Esophagus squamous epithelium (tissue), 5 donors: ENCODE measurements at regions not wholly inside any gene's neighbourhood (a gene's known extent, or its start where the extent isn't known, plus 50 kb on each side); places are given as distances from the start of the nearest gene placed in this dataset.
"Not testable (repeated sequence)": the region's sequence is repeated elsewhere in the genome, so short reads cannot be mapped to it uniquely, and the experiment has no call there.

ENCODE experiments used
- DNase-seq: peaks from one replicate; lab custom pipeline; 2025; lab: John Stamatoyannopoulos, UW
- H3K27ac ChIP-seq, 4 donors: fragments of 200-600 bp; sonication (generic); one replicate each; pipeline ENCODE4 v1.5.1; 2016 to 2019; ENCODE audit warnings: mild to moderate bottlenecking in 1 of 4
- H3K27me3 ChIP-seq, 4 donors: fragments of 200-600 bp; sonication (generic); 1 replicate in 3 of 4; 2 replicates in 1 of 4; pipeline versions ENCODE4 v1.5.1 to v1.6.0; 2017 to 2021; ENCODE audit warnings: antibody characterized with exemption in 1 of 4
- H3K36me3 ChIP-seq, 3 donors: fragments of 200-600 bp; sonication (generic); one replicate each; pipeline ENCODE4 v1.5.1; 2016 to 2019
- H3K4me1 ChIP-seq, 3 donors: fragments of 200-600 bp; sonication (generic); one replicate each; pipeline ENCODE4 v1.5.1; 2017 to 2019
- H3K4me3 ChIP-seq, 4 donors: fragments of 200-600 bp; sonication (generic); 1 replicate in 3 of 4; 2 replicates in 1 of 4; pipeline ENCODE4 v1.5.1; 2016 to 2019; ENCODE audit warnings: mild to moderate bottlenecking in 2 of 4, moderate library complexity in 1 of 4
- H3K9me3 ChIP-seq, 3 donors: fragments of 200-600 bp; sonication (generic); one replicate each; pipeline ENCODE4 v1.5.1; 2016 to 2019
- POLR2A ChIP-seq, 4 donors: fragments of 450-650 bp; IDR thresholded peaks; one replicate each; pipeline ENCODE4 v1.6.1; 2017; ENCODE audit warnings: antibody characterized with exemption in 4 of 4, mild to moderate bottlenecking in 4 of 4, moderate library complexity in 3 of 4
- WGBS, 2 donors: methylation state at CpG; one replicate each; pipeline ENCODE4 v1.1.5; 2018; 5-methylcytosine and 5-hydroxymethylcytosine counted together
- intact Hi-C: fragments of 100-400 bp; cut with DNase I; formaldehyde crosslinking; loops from one replicate; pipeline ENCODE4 v1.15.0; 2022
- TF ChIP-seq, protein P1 (sequence below), 6 experiments: fragments of 450-650 bp in 4 of 6; fragments of 200-600 bp in 2 of 6; sonication (generic) in 2 of 6; IDR thresholded peaks; one replicate each; pipeline ENCODE4 v1.5.1; 2016 to 2019; ENCODE audit warnings: antibody characterized with exemption in 6 of 6, mild to moderate bottlenecking in 4 of 6, moderate library complexity in 4 of 6
- donor health status: DM: yes; HTN: yes; CAD: no.

DNA sequence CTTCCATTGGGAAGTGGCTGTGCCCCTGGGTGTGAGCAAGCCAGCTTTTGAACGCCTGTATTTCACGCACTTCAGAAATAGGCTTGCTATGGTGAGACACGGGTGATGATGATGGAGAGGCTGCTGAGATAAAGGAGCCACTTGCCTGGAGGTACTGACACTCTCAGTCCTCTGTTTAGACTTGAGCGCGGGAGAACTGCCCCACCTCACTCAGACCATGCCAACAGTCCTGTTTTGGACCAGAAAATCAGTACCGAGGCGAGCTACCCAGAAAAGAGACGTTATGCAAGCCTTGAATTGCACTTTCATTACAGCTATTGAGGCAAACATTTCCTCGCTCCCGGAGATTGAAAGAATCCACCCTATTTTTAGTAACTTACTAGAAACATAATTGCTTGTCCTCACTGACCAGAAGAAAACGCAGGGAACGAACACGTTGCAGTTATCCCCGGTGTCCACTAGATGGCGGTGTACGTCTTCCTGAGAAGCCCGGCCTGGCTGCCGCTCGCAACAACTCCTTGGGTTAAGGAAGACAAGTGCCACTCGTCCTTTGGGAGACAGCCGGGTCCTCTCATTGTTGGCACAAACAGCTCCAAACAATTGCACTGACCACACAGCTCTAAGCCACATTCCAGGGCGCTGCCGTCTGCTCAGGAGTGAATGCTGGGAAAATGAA, 142.4 kb downstream of the PSAT1 start:
- TF ChIP-seq, protein P1, sequence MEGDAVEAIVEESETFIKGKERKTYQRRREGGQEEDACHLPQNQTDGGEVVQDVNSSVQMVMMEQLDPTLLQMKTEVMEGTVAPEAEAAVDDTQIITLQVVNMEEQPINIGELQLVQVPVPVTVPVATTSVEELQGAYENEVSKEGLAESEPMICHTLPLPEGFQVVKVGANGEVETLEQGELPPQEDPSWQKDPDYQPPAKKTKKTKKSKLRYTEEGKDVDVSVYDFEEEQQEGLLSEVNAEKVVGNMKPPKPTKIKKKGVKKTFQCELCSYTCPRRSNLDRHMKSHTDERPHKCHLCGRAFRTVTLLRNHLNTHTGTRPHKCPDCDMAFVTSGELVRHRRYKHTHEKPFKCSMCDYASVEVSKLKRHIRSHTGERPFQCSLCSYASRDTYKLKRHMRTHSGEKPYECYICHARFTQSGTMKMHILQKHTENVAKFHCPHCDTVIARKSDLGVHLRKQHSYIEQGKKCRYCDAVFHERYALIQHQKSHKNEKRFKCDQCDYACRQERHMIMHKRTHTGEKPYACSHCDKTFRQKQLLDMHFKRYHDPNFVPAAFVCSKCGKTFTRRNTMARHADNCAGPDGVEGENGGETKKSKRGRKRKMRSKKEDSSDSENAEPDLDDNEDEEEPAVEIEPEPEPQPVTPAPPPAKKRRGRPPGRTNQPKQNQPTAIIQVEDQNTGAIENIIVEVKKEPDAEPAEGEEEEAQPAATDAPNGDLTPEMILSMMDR (IDR thresholded peaks at IDR 0.05) = peak; percentile 74 to 94 (median 86)
- TF ChIP-seq POLR2A (IDR thresholded peaks at IDR 0.05) = no peak
- 1 to 5% methylated on average over 13 to 23 of the region's 23 CpGs for WGBS, 2 donors
- no peak for DNase-seq
- H3K4me1 ChIP-seq = peaks cover 0 to 11% (median 6%) of the 10 kb centered on the region in 3 donors
- H3K36me3 ChIP-seq = no peaks in the 10 kb centered on the region
- peaks cover 0 to 25% (median 0%) of the 10 kb centered on the region in 4 donors for H3K27me3 ChIP-seq
- H3K4me3 ChIP-seq = peak overlapping the region in 1 of 4 donors; percentile 49
- peak overlapping the region in 1 of 4 donors; percentile 9 for H3K27ac ChIP-seq
- intact Hi-C loops = no loop called here
- H3K9me3 ChIP-seq = no peaks in the 10 kb centered on the region

DNA sequence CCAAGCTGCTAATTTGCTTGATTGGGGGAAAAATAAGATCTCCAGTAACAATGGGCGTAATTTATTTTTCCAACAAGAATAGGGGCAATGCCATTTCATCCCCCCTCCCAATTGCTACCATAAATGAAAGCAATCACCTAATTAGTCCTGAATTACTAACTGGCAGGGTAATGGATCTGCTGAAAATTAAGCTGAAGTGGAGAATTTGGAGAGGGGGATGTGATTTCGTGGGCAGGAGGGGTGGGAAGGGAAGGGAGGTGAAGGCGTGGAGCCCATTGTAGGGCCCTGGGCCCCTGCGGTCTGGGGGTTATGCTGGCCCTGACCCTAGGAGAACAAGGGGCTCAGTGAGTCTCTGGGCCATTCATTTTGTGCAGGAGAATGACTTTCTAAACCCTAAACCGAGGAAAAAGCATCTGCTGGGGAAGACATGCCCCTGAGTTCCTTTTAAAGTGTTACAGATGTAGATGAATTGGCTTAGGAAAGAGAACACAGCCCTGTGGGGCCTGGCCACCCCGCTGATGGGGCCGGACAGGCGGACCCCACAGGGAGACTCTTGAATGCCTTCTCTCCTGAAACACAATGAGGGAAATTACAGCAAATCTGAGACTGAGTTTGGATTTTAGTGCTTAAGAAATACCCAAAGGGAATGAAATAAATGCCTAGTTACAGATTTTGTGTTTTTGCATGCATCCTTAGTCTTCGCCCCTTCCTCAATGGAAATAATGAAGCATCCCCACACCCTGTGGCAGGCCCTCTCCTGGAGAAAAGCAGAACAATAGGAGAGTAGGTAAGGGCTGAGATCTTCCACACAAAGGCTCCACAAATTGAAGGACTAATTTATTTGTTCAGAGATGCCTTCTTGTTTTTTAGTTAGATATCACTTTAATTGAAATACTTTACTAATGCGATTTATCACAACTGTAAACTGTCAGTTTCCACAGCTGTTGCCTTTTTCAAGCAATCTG, 143.2 kb downstream of the PSAT1 start:
- intact Hi-C loops = no loop called here
- H3K4me3 ChIP-seq = peak overlapping the region in 1 of 4 donors; percentile 49
- TF ChIP-seq POLR2A (IDR thresholded peaks at IDR 0.05) = no peak
- TF ChIP-seq, protein P1 (IDR thresholded peaks at IDR 0.05) = no peak
- H3K27me3 ChIP-seq = peaks cover 0 to 25% (median 0%) of the 10 kb centered on the region in 4 donors
- H3K9me3 ChIP-seq = no peaks in the 10 kb centered on the region
- no peaks in the 10 kb centered on the region for H3K36me3 ChIP-seq
- H3K27ac ChIP-seq = no peak overlapping the region
- no peak for DNase-seq
- 71 to 78% methylated on average over 9 to 10 of the region's 10 CpGs for WGBS, 2 donors
- peaks cover 0 to 11% (median 6%) of the 10 kb centered on the region in 3 donors for H3K4me1 ChIP-seq

DNA sequence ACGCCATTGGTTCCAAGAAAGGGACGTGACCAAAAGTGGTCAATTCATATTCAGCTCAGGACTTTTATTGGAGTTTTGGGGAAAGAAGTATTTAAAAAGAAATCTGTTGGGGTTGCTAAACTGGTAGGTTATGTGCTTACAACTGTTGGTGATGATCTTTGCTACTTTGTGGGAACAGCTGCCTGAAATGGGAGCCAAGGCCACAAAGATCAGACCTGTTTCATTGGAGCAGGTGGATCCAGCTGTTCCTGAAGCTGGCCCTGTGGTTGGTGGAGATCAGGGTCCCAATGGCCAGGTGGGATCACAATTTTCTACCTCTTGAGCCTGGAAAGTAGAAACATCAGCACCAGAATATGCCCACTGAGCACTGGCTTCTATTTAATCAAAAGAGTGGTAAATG, 144.5 kb downstream of the PSAT1 start:
- no peaks in the 10 kb centered on the region for H3K9me3 ChIP-seq
- H3K4me1 ChIP-seq = peaks cover 0 to 11% (median 6%) of the 10 kb centered on the region in 3 donors
- H3K27ac ChIP-seq = no peak overlapping the region
- TF ChIP-seq, protein P1 (IDR thresholded peaks at IDR 0.05) = no peak
- TF ChIP-seq POLR2A (IDR thresholded peaks at IDR 0.05) = no peak
- peaks cover 0 to 24% (median 0%) of the 10 kb centered on the region in 4 donors for H3K27me3 ChIP-seq
- intact Hi-C loops = no loop called here
- no peaks in the 10 kb centered on the region for H3K36me3 ChIP-seq
- no peak for DNase-seq
- 84 to 91% methylated on average over 2 of the region's 2 CpGs for WGBS, 2 donors
- H3K4me3 ChIP-seq = no peak overlapping the region

DNA sequence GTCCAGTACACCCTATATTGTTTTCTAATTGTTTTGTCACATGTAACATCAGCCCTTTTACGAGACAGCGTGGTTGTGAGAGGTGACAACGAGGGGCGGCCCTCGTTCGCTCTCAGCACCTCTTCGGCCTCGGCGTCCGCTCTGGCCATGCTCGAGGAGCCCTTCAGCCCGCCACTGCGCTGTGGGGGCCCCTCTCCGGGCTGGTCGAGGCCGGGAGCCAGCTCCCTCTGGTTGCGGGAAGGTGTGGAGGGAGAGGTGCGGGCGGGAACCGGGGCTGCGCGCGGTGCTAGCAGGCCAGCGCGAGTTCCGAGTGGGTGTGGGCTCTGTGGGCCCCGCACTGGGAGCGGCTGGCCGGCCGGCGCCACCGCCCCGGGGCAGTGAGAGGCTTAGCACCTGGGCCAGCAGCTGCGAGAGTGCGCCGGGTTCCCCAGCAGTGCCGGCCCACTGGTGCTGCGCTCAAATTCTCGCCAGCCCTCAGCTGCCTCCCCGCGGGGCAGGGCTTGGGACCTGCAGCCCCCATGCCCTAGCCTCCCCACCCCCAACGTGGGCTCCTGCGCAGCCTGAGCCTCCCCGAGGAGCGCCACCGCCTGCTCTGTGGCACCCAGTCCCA, 145.0 kb downstream of the PSAT1 start:
- TF ChIP-seq, protein P1 (IDR thresholded peaks at IDR 0.05) = no peak
- no peak for TF ChIP-seq POLR2A (IDR thresholded peaks at IDR 0.05)
- H3K36me3 ChIP-seq = no peaks in the 10 kb centered on the region
- WGBS, 2 donors = 90 to 94% methylated on average over 18 to 24 of the region's 46 CpGs
- H3K9me3 ChIP-seq = no peaks in the 10 kb centered on the region
- DNase-seq = no peak
- no peak overlapping the region for H3K27ac ChIP-seq
- H3K4me1 ChIP-seq = peaks cover 0 to 11% (median 6%) of the 10 kb centered on the region in 3 donors
- peaks cover 0 to 18% (median 0%) of the 10 kb centered on the region in 4 donors for H3K27me3 ChIP-seq
- intact Hi-C loops = no loop called here
- no peak overlapping the region for H3K4me3 ChIP-seq

DNA sequence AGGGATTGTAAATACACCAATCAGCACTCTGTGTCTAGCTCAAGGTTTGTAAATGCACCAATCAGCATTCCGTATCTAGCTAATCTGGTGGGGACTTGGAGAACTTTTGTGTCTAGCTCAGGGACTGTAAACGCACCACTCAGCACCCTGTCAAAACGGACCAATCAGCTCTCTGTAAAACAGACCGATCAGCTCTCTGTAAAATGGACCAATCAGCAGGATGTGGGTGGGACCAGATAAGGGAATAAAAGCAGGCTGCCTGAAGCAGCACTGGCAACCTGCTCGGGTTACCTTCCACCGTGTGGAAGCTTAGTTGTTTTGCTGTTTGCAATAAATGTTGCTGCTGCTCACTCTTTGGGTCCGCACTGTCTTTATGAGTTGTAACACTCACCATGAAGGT, 145.7 kb downstream of the PSAT1 start:
- H3K36me3 ChIP-seq, H3K27ac ChIP-seq, DNase-seq, intact Hi-C loops, H3K9me3 ChIP-seq, H3K4me3 ChIP-seq: not testable (repeated sequence)
- Histone ChIP-seq H3K4me1 (peaks cover 0 to 11% (median 6%) of the 10 kb centered on the region in 3 donors), H3K27me3 (peaks cover 0 to 17% (median 0%) of the 10 kb centered on the region in 4 donors)
- WGBS, 2 donors = 69 to 74% methylated on average over 5 to 6 of the region's 7 CpGs
